ENCODE measurements at regions not wholly inside any gene's neighbourhood (a gene's known extent, or its start where the extent isn't known, plus 50 kb on each side); places are given as distances from the start of the nearest gene placed in this dataset.

DNA sequence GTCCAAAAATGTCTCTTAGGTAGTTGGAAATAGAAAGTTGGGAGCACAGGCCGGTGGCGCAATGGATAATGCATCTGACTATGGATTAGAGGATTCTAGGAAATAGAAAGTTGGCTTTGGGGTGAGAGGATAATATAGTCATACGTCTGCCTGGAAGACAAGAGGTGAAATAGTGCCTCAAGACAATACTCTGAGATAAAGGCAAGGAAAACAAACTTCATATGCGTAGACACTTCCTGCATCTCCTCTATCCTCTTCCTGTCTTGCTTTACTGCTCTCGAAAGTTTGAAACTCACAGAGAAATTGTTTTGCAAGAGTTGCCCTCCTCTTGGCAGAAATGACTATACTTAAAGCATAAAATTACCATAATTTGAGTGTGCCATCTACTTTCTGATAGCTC, 153.2 kb upstream of the FBXL7 start:
- TF ChIP-seq, protein P1, sequence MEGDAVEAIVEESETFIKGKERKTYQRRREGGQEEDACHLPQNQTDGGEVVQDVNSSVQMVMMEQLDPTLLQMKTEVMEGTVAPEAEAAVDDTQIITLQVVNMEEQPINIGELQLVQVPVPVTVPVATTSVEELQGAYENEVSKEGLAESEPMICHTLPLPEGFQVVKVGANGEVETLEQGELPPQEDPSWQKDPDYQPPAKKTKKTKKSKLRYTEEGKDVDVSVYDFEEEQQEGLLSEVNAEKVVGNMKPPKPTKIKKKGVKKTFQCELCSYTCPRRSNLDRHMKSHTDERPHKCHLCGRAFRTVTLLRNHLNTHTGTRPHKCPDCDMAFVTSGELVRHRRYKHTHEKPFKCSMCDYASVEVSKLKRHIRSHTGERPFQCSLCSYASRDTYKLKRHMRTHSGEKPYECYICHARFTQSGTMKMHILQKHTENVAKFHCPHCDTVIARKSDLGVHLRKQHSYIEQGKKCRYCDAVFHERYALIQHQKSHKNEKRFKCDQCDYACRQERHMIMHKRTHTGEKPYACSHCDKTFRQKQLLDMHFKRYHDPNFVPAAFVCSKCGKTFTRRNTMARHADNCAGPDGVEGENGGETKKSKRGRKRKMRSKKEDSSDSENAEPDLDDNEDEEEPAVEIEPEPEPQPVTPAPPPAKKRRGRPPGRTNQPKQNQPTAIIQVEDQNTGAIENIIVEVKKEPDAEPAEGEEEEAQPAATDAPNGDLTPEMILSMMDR (IDR thresholded peaks at IDR 0.05; ENCODE audit: low read depth, low read length), result no peak
- no peak for TF ChIP-seq EZH2phosphoT487 (IDR thresholded peaks at IDR 0.05; ENCODE audit: low read depth)

Measured in OCI-LY3 (cell line).